22Rv1 (cell line): ENCODE measurements at regions not wholly inside any gene's neighbourhood (a gene's known extent, or its start where the extent isn't known, plus 50 kb on each side); places are given as distances from the start of the nearest gene placed in this dataset.

Experiments
- CTCF ChIP-seq: fragments of 450-650 bp; IDR thresholded peaks from 2 replicates; pipeline ENCODE4 v1.5.1; 2017; ENCODE audit warnings: mild to moderate bottlenecking
- ZFX ChIP-seq: fragments of 450-650 bp; IDR thresholded peaks from 2 replicates; pipeline ENCODE4 v1.6.1; 2017; ENCODE audit warnings: antibody characterized with exemption, borderline replicate concordance

GRCh38 chr21:35424122-35424521, 375.0 kb upstream of the RUNX1 start:
- TF ChIP-seq CTCF (no peak), ZFX (no peak)
